H1 (cell line): ENCODE measurements at regions not wholly inside any gene's neighbourhood (a gene's known extent, or its start where the extent isn't known, plus 50 kb on each side); places are given as distances from the start of the nearest gene placed in this dataset.

Experiments
- CTCF ChIA-PET: fragments of 300-600 bp; sonication (Branson Sonifier 250); formaldehyde crosslinking; loops from one replicate; lab custom pipeline; 2021; ENCODE audit not compliant: partially characterized antibody; lab: Charles Lee
- POLR2A ChIA-PET: fragments of 300-600 bp; sonication (Branson Sonifier 250); formaldehyde crosslinking; loops from one replicate; lab custom pipeline; 2021; ENCODE audit warnings: inconsistent platforms; ENCODE audit not compliant: partially characterized antibody; lab: Charles Lee
- DNase-seq, 2 experiments: peaks; one replicate each; pipeline versions ENCODE4 v3.0.0 to v3.0.0-alpha.2; 2010 to 2022; ENCODE audit warnings: low spot score in 2 of 2, low read depth in 1 of 2, mixed read lengths in 1 of 2
- FAIRE-seq: peaks from 2 replicates; lab custom pipeline; 2011; peaks lifted over from hg19 to GRCh38; lab: Jason Lieb, UNC
- H2AFZ ChIP-seq: 2 replicates; pipeline ENCODE4 v1.8.1; 2012; ENCODE audit warnings: low read length, inconsistent platforms
- H2AK5ac ChIP-seq: 2 replicates; pipeline ENCODE4 v1.6.1; 2013; ENCODE audit warnings: low read depth, low read length
- H2BK120ac ChIP-seq: replicated peaks from 2 replicates; pipeline ENCODE3; 2013; ENCODE audit warnings: low read depth, low read length, inconsistent platforms
- H2BK12ac ChIP-seq: 2 replicates; pipeline ENCODE4 v1.6.1; 2013; ENCODE audit warnings: low read depth, low read length
- H2BK15ac ChIP-seq: 2 replicates; pipeline ENCODE4 v1.6.1; 2013; ENCODE audit warnings: low read length
- H2BK20ac ChIP-seq: 2 replicates; pipeline ENCODE4 v1.6.1; 2013; ENCODE audit warnings: low read length
- H2BK5ac ChIP-seq: 2 replicates; pipeline ENCODE4 v1.6.1; 2013; ENCODE audit warnings: low read depth, low read length
- H3K14ac ChIP-seq: 2 replicates; pipeline ENCODE4 v1.6.1; 2013; ENCODE audit warnings: inconsistent platforms; ENCODE audit not compliant: insufficient read length
- H3K18ac ChIP-seq: 2 replicates; pipeline ENCODE4 v1.6.1; 2013; ENCODE audit warnings: low read length; ENCODE audit errors: extremely low read depth
- H3K23ac ChIP-seq: 2 replicates; pipeline ENCODE4 v1.6.1; 2013; ENCODE audit warnings: inconsistent platforms; ENCODE audit not compliant: insufficient read length
- H3K23me2 ChIP-seq: 2 replicates; pipeline ENCODE4 v1.6.1; 2013; ENCODE audit warnings: low read depth, low read length
- H3K27ac ChIP-seq: 2 replicates; pipeline ENCODE4 v1.6.1; 2011; ENCODE audit warnings: low read depth, low read length, inconsistent platforms
- H3K27me3 ChIP-seq, 4 experiments: replicated peaks in 1 of 4; 1 replicate in 1 of 4; 2 replicates in 3 of 4; pipeline versions ENCODE4 v1.6.1 to v1.8.1; 2011 to 2013; ENCODE audit warnings: low read length in 3 of 4, mild to moderate bottlenecking in 3 of 4, inconsistent platforms in 2 of 4, mixed read lengths in 2 of 4, moderate library complexity in 1 of 4; ENCODE audit not compliant: control insufficient read depth in 3 of 4, insufficient read depth in 3 of 4; ENCODE audit errors: extremely low read depth in 1 of 4
- H3K36me3 ChIP-seq, 4 experiments: 2 replicates each; pipeline versions ENCODE4 v1.6.1 to v1.8.1; 2011 to 2013; ENCODE audit warnings: mild to moderate bottlenecking in 4 of 4, low read length in 3 of 4, moderate library complexity in 2 of 4, control low read depth in 1 of 4, inconsistent platforms in 1 of 4; ENCODE audit not compliant: insufficient read depth in 4 of 4, control insufficient read depth in 2 of 4
- H3K4ac ChIP-seq: replicated peaks from 2 replicates; pipeline ENCODE3; 2013; ENCODE audit warnings: low read length, low read depth, mixed read lengths, inconsistent platforms; ENCODE audit not compliant: insufficient read length
- H3K4me1 ChIP-seq, 4 experiments: replicated peaks in 1 of 4; 1 replicate in 1 of 4; 2 replicates in 3 of 4; pipeline versions ENCODE4 v1.6.1 to v1.8.1; 2011 to 2013; ENCODE audit warnings: low read length in 3 of 4, inconsistent platforms in 2 of 4, mixed read lengths in 1 of 4; ENCODE audit not compliant: insufficient read depth in 4 of 4, control insufficient read depth in 3 of 4
- H3K4me2 ChIP-seq, 2 experiments: 2 replicates each; pipeline versions ENCODE4 v1.6.1 to v1.8.1; 2011 to 2013; ENCODE audit warnings: low read depth in 2 of 2, low read length in 2 of 2, control low read depth in 1 of 2, inconsistent platforms in 1 of 2, mild to moderate bottlenecking in 1 of 2; ENCODE audit not compliant: insufficient read depth in 1 of 2
- H3K4me3 ChIP-seq, 4 experiments: fragments of 200-600, 300-600 bp in 1 of 4; sonication (generic), shearing (Covaris generic), sonication (Bioruptor Twin) in 1 of 4; 2 replicates each; pipeline versions ENCODE4 v1.5.1 to v1.8.1; 2011 to 2016; ENCODE audit warnings: low read length in 4 of 4, low read depth in 3 of 4, control low read depth in 2 of 4, inconsistent platforms in 2 of 4, mild to moderate bottlenecking in 2 of 4, mixed read lengths in 1 of 4, moderate library complexity in 1 of 4; ENCODE audit not compliant: insufficient read depth in 2 of 4; ENCODE audit errors: extremely low read depth in 1 of 4
- H3K56ac ChIP-seq: replicated peaks from 2 replicates; pipeline ENCODE3; 2013; ENCODE audit warnings: low read depth, mild to moderate bottlenecking, mixed read lengths, low read length, inconsistent platforms; ENCODE audit not compliant: insufficient read length
- H3K79me1 ChIP-seq: 2 replicates; pipeline ENCODE4 v1.6.1; 2013; ENCODE audit warnings: low read depth, low read length, control low read depth
- H3K79me2 ChIP-seq, 2 experiments: 2 replicates each; pipeline versions ENCODE4 v1.6.1 to v1.8.1; 2012 to 2013; ENCODE audit warnings: low read length in 2 of 2, mild to moderate bottlenecking in 2 of 2, inconsistent platforms in 1 of 2; ENCODE audit not compliant: insufficient read depth in 2 of 2, control insufficient read depth in 1 of 2
- H3K9ac ChIP-seq, 4 experiments: replicated peaks in 1 of 4; 1 replicate in 1 of 4; 2 replicates in 3 of 4; pipeline versions ENCODE4 v1.6.1 to v1.8.1; 2011 to 2013; ENCODE audit warnings: low read depth in 3 of 4, low read length in 3 of 4, control low read depth in 2 of 4, mild to moderate bottlenecking in 2 of 4, moderate library complexity in 2 of 4, inconsistent platforms in 1 of 4; ENCODE audit errors: extremely low read depth in 1 of 4
- H3K9me3 ChIP-seq, 2 experiments: 2 replicates each; pipeline versions ENCODE4 v1.6.1 to v1.8.1; 2012 to 2013; ENCODE audit warnings: mild to moderate bottlenecking in 2 of 2, moderate library complexity in 2 of 2, control low read depth in 1 of 2, inconsistent platforms in 1 of 2, low read depth in 1 of 2, low read length in 1 of 2, mixed read lengths in 1 of 2; ENCODE audit not compliant: insufficient read depth in 2 of 2
- H4K20me1 ChIP-seq, 2 experiments: replicated peaks in 1 of 2; 2 replicates each; pipeline versions ENCODE3 to v1.8.1; 2011 to 2013; ENCODE audit warnings: inconsistent platforms in 2 of 2, low read length in 2 of 2, mild to moderate bottlenecking in 1 of 2; ENCODE audit not compliant: insufficient read depth in 2 of 2, control insufficient read depth in 1 of 2
- H4K5ac ChIP-seq: 2 replicates; pipeline ENCODE4 v1.6.1; 2013; ENCODE audit warnings: low read length, low read depth, mixed read lengths, inconsistent platforms; ENCODE audit not compliant: insufficient read length
- H4K8ac ChIP-seq: 2 replicates; pipeline ENCODE4 v1.8.0; 2013; ENCODE audit warnings: mild to moderate bottlenecking, moderate library complexity, low read length, inconsistent platforms; ENCODE audit not compliant: insufficient read depth; ENCODE audit errors: extremely low read depth
- H4K91ac ChIP-seq: replicated peaks from 2 replicates; pipeline ENCODE3; 2013; ENCODE audit warnings: low read length, mixed read lengths, inconsistent platforms; ENCODE audit not compliant: insufficient read length
- BRCA1 ChIP-seq: IDR thresholded peaks from 2 replicates; pipeline ENCODE4 v1.6.1; 2012; ENCODE audit warnings: low read depth, low read length, improper control_type of control experiment
- CEBPB ChIP-seq: IDR thresholded peaks from 2 replicates; pipeline ENCODE4 v1.6.1; 2012; ENCODE audit warnings: low read depth, low read length
- CHD1 ChIP-seq: IDR thresholded peaks from 2 replicates; pipeline ENCODE4 v1.6.1; 2012; ENCODE audit warnings: low read depth, low read length, improper control_type of control experiment
- JUN ChIP-seq: IDR thresholded peaks from 2 replicates; pipeline ENCODE4 v1.6.1; 2011; ENCODE audit warnings: low read depth, mild to moderate bottlenecking, improper control_type of control experiment, low read length
- NRF1 ChIP-seq: IDR thresholded peaks from 2 replicates; pipeline ENCODE4 v1.6.1; 2011; ENCODE audit warnings: mild to moderate bottlenecking, low read depth, low read length, improper control_type of control experiment
- PHF8 ChIP-seq: fragments of 200-600 bp; sonication (generic); conservative IDR thresholded peaks from 2 replicates; pipeline ENCODE4 v1.7.1; 2012; ENCODE audit warnings: low read depth, mild to moderate bottlenecking, inconsistent platforms, low read length, moderate library complexity
- SAP30 ChIP-seq: fragments of 300-600 bp; sonication (generic); IDR thresholded peaks from 2 replicates; pipeline ENCODE4 v1.7.1; 2012; ENCODE audit warnings: low read length, moderate library complexity, mild to moderate bottlenecking, inconsistent platforms; ENCODE audit not compliant: insufficient read depth, insufficient replicate concordance
- SIN3A ChIP-seq, 2 experiments: IDR thresholded peaks in 1 of 2; conservative IDR thresholded peaks in 1 of 2; 2 replicates each; pipeline ENCODE4 v1.6.1; 2011 to 2012; ENCODE audit warnings: low read length in 2 of 2, improper control_type of control experiment in 1 of 2, low read depth in 1 of 2, mild to moderate bottlenecking in 1 of 2
- SUZ12 ChIP-seq: fragments of 200-600 bp; sonication (generic); IDR thresholded peaks from 2 replicates; pipeline ENCODE4 v1.6.1; 2012; ENCODE audit warnings: mild to moderate bottlenecking, inconsistent platforms, low read length, moderate library complexity, mixed read lengths
- TBP ChIP-seq: IDR thresholded peaks from 2 replicates; pipeline ENCODE4 v1.6.1; 2011; ENCODE audit warnings: low read depth, low read length, improper control_type of control experiment
- WGBS, 2 experiments: shearing (Covaris generic) in 1 of 2; methylation state at CpG; one replicate each; pipeline versions ENCODE4 v1.1.6 to v1.1.7; 2013 to 2015; ENCODE audit warnings: low lambda C conversion rate in 2 of 2, mixed read lengths in 2 of 2, inconsistent platforms in 1 of 2, low coverage in 1 of 2, missing lambda C conversion rate in 1 of 2; ENCODE audit not compliant: insufficient replicate concordance in 2 of 2, insufficient coverage in 1 of 2, insufficient read length in 1 of 2; ENCODE audit errors: extremely low coverage in 1 of 2, missing lambda C conversion rate in 1 of 2; 5-methylcytosine and 5-hydroxymethylcytosine counted together

DNA sequence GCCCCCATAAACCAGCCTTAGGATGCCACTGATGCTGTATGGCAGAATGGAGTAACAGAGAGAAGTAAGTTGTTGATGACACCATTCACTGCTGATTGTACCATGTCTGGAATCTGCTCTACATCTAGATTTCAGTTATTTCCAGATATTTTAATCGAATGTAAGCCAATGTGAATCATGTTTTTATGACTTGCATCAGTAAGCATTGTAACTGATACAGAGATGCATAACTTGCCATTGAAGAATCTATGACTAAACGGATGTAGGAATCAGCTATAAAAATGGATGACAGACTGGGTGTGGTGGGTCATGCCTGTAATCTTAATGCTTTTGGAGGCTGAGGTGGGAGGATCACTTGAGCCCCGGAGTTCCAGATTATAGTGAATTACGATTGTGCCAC is 161.0 kb upstream of the GATB start:
- no peak overlapping the region for H3K27ac ChIP-seq
- 98% methylated on average over 4 of the region's 4 CpGs; no CpG with 5 or more reads in 1 of the 2 experiments for WGBS, 2 experiments
- no peak for TF ChIP-seq TBP
- TF ChIP-seq JUN = no peak
- no peak for TF ChIP-seq NRF1
- no peak for TF ChIP-seq SAP30
- no peak for TF ChIP-seq CEBPB
- no peak for TF ChIP-seq SUZ12
- no peak for TF ChIP-seq CHD1
- TF ChIP-seq SIN3A (conservative IDR thresholded peaks at IDR 0.05 in 1 of 2, IDR thresholded peaks at IDR 0.05 in 1 of 2; ENCODE audit: low read depth in 1 of 2, low read length in 2 of 2) = no peak
- no peak for TF ChIP-seq PHF8
- TF ChIP-seq BRCA1 = no peak

More for the DNA sequence above, 161.0 kb upstream of the GATB start:
- Histone ChIP-seq H3K27me3 (0 out of 7 replicates have a peak, but pooled peaks cover 0 to 2% (median 0%) of the 10 kb centered on the region in 4 experiments), H3K9me3 (no peaks in the 10 kb centered on the region), H2AK5ac (no peak overlapping the region), H3K14ac (no peak overlapping the region), H3K4ac (no peak overlapping the region), H3K4me2 (no peak overlapping the region), H3K23me2 (peaks cover 2% of the 10 kb centered on the region; the same call in 1 of the 2 replicates), H3K79me1 (no peaks in the 10 kb centered on the region), H3K9ac (no peak overlapping the region), H4K20me1 (no peaks in the 10 kb centered on the region), H3K4me1 (no peaks in the 10 kb centered on the region), H2BK12ac (no peak overlapping the region), H4K91ac (no peak overlapping the region), H2AFZ (no peak overlapping the region), H4K5ac (no peak overlapping the region), H3K79me2 (no peaks in the 10 kb centered on the region), H2BK20ac (no peak overlapping the region), H3K23ac (no peak overlapping the region), H3K56ac (no peak overlapping the region), H3K18ac (no peak overlapping the region), H2BK15ac (no peak overlapping the region), H2BK5ac (no peak overlapping the region), H4K8ac (no peak overlapping the region), H2BK120ac (no peak overlapping the region), H3K4me3 (no peak overlapping the region), H3K36me3 (no peaks in the 10 kb centered on the region)
- ChIA-PET CTCF (interaction anchor here (1.0 to 2.1 kb wide), 4 partner anchors 11 to 124 kb away, joined by 3 to 8 read pairs (median 3); no protein-coding TSS in a partner anchor), POLR2A (no interaction called here)
- DNase-seq (no peak), FAIRE-seq (no peak)
